ENCODE measurements at regions not wholly inside any gene's neighbourhood (a gene's known extent, or its start where the extent isn't known, plus 50 kb on each side); places are given as distances from the start of the nearest gene placed in this dataset.

DNA sequence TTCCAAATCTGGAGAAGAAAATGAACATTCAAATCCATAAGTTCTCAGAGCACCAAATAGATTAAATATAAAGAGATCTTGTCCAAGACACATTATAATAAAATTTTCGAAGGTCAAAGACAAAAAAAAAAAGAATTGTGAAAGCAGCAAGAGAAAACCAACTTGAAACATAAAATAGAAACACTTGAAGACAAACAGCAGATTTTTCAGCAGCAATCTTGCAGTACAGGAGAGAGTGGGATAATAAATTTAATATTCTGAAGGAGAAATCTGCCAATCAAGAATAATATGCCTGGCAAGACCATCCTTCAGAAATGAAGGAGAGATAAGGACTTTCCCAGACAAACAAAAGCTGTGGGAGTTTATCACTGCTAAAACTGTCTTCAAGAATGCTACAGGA, 150.5 kb upstream of the COL8A1 start:
- 62 to 71% methylated on average over 1 of the region's 1 CpG for WGBS, 2 donors (ENCODE audit: low coverage in 1 of 2)
- H3K4me3 ChIP-seq, result no peak overlapping the region
- H3K4me1 ChIP-seq, result no peaks in the 10 kb centered on the region
- H3K36me3 ChIP-seq, result no peaks in the 10 kb centered on the region
- no peak overlapping the region for H3K27ac ChIP-seq
- H3K9me3 ChIP-seq, result peaks cover 0 to 17% (median 0%) of the 10 kb centered on the region in 3 donors
- no peak for TF ChIP-seq CTCF (IDR thresholded peaks at IDR 0.05)
- no peak for TF ChIP-seq EP300 (IDR thresholded peaks at IDR 0.05)
- no peak for TF ChIP-seq POLR2AphosphoS5 (IDR thresholded peaks at IDR 0.05)
- TF ChIP-seq POLR2A (IDR thresholded peaks at IDR 0.05), result no peak
- H3K27me3 ChIP-seq, result no peaks in the 10 kb centered on the region
- ATAC-seq, result no peak

GRCh38 chr3:99485286-99485685, 153.1 kb upstream of the COL8A1 start:
- no peak for ATAC-seq
- 79 to 92% methylated on average over 2 of the region's 3 CpGs for WGBS, 2 donors (ENCODE audit: low coverage in 1 of 2)

DNA sequence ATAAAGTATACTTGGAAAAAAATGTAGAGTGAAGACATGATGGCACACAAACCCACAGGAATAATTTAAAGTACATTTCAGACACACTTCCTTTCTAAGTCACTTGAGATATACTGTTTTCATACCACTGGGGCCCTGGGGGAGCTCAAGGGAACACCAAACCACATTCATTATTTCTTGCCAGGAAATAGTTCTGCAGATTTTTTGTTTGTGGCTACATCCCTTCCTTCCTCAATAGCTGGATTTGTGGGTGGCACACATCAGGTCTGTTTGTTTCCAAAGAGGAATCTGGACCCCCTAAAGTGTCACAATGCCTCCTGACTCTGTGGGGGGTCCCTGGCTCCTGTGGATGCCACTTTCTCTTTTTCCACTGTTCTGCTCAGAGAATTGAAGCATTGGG, 153.5 kb upstream of the COL8A1 start:
- H3K9me3 ChIP-seq, result peaks cover 0 to 17% (median 0%) of the 10 kb centered on the region in 3 donors
- H3K4me3 ChIP-seq, result no peak overlapping the region
- no peaks in the 10 kb centered on the region for H3K4me1 ChIP-seq
- no peaks in the 10 kb centered on the region for H3K36me3 ChIP-seq
- no peak for ATAC-seq
- H3K27me3 ChIP-seq, result no peaks in the 10 kb centered on the region
- no peak overlapping the region for H3K27ac ChIP-seq
- TF ChIP-seq POLR2AphosphoS5 (IDR thresholded peaks at IDR 0.05) (no peak), CTCF (IDR thresholded peaks at IDR 0.05) (no peak), EP300 (IDR thresholded peaks at IDR 0.05) (no peak), POLR2A (IDR thresholded peaks at IDR 0.05) (no peak)

More at GRCh38 chr3:99485286-99485685, 153.1 kb upstream of the COL8A1 start:
- no peak overlapping the region for H3K4me3 ChIP-seq
- TF ChIP-seq CTCF (IDR thresholded peaks at IDR 0.05), result no peak
- no peak for TF ChIP-seq POLR2AphosphoS5 (IDR thresholded peaks at IDR 0.05)
- H3K27ac ChIP-seq, result no peak overlapping the region
- no peaks in the 10 kb centered on the region for H3K4me1 ChIP-seq
- H3K9me3 ChIP-seq, result peaks cover 0 to 17% (median 0%) of the 10 kb centered on the region in 3 donors
- H3K36me3 ChIP-seq, result no peaks in the 10 kb centered on the region
- H3K27me3 ChIP-seq, result no peaks in the 10 kb centered on the region

DNA sequence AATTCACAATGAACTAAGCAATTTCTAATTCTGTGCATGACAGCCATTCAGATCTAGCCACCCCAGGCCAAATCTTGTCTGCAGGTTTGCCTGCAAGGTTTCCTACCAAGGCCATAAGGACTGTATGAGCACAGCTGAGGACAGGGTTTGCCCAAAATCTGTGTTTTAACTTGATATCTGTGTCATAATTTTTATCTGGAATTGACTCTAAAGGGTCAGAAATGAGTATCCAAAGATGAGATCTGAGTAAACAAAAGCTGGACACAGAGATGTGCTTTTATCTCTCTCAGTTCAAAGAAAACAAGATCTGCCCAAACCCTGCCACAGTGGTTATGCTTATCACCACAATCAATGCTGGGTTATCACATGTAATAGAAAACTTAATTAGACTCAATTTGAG, 154.6 kb upstream of the COL8A1 start:
- H3K27me3 ChIP-seq, result no peaks in the 10 kb centered on the region
- ATAC-seq, result no peak
- TF ChIP-seq POLR2AphosphoS5 (IDR thresholded peaks at IDR 0.05) (no peak), CTCF (IDR thresholded peaks at IDR 0.05) (no peak), EP300 (IDR thresholded peaks at IDR 0.05) (no peak), POLR2A (IDR thresholded peaks at IDR 0.05) (no peak)
- no peaks in the 10 kb centered on the region for H3K36me3 ChIP-seq
- peaks cover 0 to 11% (median 0%) of the 10 kb centered on the region in 3 donors for H3K9me3 ChIP-seq
- no peaks in the 10 kb centered on the region for H3K4me1 ChIP-seq
- H3K27ac ChIP-seq, result no peak overlapping the region
- H3K4me3 ChIP-seq, result no peak overlapping the region

DNA sequence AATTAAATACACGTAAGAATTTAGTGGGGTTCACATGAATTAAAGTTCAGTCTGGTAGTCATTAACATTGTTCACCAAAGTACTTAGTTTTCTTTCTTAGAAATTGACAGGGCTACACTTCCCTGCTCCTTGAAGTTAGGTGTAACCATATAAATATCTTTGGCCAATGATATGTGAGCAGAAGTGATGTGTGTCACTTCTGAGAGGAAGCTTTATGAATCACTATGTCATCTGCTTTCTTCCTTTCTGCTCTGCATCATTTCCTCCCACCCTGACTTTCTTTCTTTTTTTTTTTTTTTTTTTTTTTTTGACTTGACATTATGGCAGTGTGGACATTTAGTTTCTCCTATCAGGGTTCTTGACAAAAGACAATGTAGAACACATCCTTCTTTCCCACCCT, 156.2 kb upstream of the COL8A1 start:
- no peak for TF ChIP-seq EP300 (IDR thresholded peaks at IDR 0.05)
- no peak for TF ChIP-seq POLR2A (IDR thresholded peaks at IDR 0.05)
- TF ChIP-seq CTCF (IDR thresholded peaks at IDR 0.05), result no peak
- no peak for TF ChIP-seq POLR2AphosphoS5 (IDR thresholded peaks at IDR 0.05)
- ATAC-seq, result no peak
- Histone ChIP-seq H3K9me3 (peaks cover 0 to 6% (median 0%) of the 10 kb centered on the region in 3 donors), H3K27me3 (no peaks in the 10 kb centered on the region), H3K4me1 (no peaks in the 10 kb centered on the region), H3K36me3 (no peaks in the 10 kb centered on the region), H3K4me3 (no peak overlapping the region), H3K27ac (no peak overlapping the region)
- WGBS, 2 donors (ENCODE audit: low coverage in 1 of 2), result 75 to 100% methylated on average over 1 of the region's 1 CpG

Data from gastroesophageal sphincter (tissue), 4 donors.